ENCODE measurements at regions not wholly inside any gene's neighbourhood (a gene's known extent, or its start where the extent isn't known, plus 50 kb on each side); places are given as distances from the start of the nearest gene placed in this dataset.
"Not testable (repeated sequence)": the region's sequence is repeated elsewhere in the genome, so short reads cannot be mapped to it uniquely, and the experiment has no call there.

DNA sequence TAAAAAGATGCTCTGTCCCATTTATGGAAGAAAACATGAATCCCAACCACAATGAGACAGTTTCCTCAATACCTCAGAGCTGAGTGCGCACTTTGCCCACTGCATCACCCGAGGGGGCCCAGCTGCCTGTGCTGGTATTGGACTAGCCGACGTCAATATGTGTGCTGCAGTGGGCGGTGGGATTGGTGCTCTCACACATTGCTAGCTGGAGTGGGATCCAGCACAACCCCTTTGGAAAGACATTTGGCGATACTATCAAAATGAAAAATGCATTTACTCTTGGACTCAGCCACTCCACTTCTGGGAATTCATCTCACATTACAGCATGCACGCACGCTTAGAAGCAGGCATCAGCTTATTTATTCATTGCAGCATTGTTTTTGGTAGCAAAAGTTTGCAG, 289.2 kb upstream of the FOXF1 start:
- DNase-seq, result no peak

DNA sequence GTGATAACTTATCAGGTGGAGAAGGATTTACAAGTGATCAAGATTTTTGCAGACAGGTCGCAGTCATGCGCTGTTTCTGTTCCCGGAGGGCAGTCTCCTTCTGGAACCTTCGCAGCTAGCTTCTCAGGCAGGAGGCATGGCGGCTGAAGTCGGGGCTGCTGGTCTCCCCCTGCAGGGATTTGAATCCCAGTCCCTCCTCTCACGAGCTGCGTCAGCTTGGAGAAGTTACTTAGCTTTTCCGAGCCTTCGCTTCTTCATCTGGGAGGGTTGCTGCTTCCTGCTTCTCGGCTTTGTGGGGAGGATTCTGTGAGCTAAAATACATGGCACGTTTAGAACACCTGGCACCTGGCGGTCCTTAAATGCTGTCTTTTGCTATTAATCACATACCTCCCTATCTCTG, 287.8 kb upstream of the FOXF1 start:
- no peak for DNase-seq

DNA sequence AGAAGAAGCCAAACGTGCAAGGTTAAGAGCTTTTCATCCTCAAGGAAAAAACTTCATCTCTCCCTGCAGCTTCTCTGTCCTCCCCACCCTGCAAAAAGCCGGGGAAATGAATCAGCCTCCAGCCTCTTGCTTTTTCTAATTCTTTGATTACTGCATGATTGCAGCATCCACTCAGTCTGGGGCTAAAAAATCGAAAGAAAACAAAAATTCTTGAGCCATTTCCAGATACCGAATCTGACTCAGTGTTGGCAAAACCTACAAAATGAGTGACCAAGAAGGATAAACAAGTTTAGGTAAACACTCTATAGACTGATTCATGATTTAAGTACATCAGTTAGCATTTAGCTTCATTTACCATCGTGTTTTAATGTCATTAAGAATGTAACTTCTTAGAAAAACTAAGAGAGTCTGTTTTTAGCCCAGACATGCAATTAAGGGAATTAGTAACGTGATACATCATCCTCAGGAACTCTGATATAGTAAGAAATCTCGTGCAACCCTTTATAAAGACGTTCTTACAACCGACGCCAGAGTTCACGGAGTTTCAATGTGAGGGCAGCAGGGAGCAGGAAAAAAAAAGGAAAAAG, 287.3 kb upstream of the FOXF1 start:
- DNase-seq, result no peak

DNA sequence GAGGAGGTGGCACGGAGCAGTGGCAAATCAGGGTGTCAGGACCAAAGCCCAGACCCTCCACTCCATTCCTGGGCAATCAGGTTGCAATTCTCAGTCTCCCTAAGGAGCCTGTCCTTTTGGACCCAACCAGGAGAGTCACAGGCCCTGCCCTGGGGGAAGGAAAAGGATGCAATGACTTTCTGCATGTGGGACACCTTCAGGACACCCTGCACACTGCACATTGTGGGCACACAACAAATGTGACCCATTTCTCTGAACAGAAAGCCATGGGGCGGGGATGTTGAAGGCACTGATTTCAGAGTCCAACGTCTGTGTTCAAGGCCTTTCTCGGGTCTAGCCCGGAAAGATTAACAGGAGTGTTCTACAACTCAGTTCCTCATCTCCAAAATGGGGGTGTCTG, 286.2 kb upstream of the FOXF1 start:
- no peak for DNase-seq

DNA sequence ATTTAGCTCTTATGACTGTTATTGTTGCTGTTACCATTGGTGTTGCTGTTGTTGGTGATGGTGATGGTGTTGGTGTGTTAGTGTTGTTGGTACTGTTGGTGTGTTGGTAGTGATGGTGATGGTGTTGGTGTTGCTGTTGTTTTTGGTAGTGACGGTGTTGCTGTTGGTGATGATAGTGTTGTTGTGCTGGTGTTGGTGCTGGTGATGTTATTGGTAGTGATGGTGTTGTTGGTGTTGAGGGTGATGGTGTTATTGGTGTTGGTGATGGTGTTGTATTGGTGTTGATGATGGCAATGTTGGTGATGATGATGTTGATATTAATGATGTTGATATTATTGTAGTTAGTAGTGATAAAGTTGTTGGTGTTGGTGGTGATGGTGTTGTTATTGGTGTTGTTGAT, 285.7 kb upstream of the FOXF1 start:
- DNase-seq, result no peak

DNA sequence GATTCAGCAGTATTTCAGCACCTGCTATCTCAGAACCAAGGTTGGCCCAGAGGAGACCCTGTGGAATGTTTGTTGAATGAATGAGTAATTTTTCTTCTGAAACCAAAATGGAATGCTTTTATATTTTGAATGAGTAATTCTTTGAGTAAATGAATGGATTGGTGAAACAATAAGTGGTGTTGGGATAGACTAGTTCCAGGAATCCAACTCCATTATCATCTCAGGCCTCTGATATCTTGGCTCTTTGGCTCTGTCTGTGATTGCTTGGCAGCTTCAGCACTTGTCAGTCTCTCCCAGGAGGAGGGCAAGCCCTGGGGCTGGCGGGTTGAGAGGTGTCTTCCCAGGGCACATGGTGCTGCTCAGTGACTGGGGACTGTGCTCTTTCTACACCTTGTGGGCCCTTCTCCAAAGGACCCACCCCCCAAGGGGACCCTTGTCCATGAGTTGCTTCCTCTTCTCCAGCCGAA, 284.4 kb upstream of the FOXF1 start:
- DNase-seq, result no peak

DNA sequence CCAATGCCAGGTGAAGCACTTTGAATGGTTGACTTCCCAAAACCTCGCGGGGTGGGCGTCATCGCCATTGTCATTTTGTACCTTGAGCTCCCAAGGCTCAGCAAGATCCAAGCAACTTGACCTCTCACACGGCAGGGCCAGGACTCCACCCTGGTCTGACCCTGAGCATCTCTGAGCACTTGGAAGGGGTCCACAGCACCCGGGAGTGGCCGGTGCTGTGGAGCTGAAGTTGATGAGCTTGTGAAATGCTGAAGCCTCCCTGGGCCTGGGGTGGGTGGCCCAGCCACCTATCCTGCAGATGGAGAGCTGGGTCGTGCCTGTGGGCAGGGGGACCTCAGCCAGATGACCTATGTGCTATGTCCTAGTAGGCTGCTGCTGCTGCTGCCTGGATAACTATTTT, 283.3 kb upstream of the FOXF1 start:
- no peak for DNase-seq

DNA sequence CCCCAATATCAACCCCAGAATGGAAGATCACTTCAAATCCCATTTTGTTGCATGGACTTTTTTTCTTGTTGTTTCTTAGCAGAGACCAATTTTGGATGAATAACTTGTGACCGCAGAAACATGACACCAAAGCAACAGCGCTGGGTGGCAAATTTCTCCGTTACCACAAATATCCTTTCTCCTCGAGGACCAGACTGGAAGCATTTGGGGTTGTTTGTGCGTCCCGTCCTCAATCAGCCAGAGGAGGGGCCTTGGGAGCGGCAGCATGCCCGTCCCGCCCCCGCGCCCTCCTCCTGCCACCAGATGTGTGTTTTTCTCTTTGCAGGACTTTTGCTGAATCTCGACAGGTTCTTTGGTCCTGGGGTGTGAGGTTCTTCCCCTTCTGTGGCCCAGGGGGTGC, 282.5 kb upstream of the FOXF1 start:
- DNase-seq, result no peak

DNA sequence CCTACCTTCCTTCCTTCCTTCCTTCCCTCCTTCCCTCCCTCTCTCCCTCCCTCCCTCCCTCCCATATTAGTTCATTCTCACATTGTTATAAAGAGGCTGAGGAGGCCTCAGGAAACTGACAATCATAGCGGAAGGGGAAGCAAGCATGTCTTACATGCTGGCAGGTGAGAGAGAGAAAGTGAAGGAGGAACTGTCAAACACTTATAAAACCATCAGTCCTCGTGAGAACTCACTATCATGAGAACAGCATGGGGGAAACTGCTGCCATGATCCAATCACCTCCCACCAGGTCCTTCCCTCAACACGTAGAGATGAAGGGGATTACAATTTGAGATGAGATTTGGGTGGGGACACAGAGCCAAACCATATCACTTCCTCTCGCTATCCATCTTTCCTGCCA, 281.6 kb upstream of the FOXF1 start:
- no peak for DNase-seq

DNA sequence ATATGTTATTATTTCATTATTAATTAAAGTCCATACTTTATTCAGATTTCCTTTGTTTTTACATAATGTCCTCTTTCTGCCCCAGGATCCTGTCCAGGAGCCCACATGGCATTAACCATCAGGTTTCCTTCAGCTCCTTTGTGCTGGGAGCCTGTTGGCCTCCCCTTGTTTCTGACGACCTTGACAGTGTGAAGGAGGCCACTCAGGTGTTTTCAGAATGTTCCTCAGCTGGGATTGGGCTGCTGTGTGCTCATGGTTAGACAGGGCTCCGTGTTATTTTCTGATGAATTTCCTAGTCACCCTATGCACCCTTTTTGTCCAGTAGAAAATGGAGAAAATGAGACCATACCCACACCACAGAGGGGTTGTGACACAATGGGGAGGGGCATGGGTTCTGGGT, 281.0 kb upstream of the FOXF1 start:
- DNase-seq, result no peak

DNA sequence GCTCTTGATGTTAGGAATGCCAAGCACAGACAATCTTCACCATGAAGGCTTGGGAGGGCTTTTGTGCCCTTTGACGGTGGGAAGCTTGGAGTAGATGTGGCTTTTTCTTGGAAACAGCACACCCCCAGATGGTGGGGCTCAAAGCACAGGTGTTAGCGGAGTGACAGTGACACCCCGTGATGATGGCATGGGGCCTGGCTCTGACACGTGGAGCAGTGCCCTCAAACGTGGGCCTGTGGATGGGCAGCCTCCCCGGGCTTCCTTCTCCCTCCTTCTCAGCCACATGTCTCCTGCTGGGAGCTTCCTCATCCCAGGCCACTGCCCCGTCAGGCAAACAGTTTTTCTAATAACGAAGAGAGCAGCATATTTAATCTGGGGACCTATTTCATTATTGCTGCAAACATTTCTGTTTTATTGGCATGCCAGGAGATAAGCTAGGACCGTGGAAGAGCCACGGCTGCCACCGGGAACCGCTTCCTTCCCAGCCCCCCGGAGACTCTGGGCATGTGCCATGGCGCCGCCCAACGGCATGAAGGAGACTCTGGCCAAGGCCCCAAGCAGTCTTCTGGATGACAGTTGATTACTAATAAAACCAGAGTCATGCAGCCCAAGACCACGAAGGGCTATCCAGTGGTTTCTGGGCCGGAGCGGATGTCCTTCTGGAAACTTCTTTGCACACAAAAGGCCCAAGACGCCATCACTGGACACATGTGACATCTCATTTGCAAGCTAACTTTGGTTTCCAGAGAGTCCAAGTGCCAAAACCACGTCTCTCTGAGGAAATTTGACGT, 280.3 kb upstream of the FOXF1 start:
- no peak for DNase-seq

DNA sequence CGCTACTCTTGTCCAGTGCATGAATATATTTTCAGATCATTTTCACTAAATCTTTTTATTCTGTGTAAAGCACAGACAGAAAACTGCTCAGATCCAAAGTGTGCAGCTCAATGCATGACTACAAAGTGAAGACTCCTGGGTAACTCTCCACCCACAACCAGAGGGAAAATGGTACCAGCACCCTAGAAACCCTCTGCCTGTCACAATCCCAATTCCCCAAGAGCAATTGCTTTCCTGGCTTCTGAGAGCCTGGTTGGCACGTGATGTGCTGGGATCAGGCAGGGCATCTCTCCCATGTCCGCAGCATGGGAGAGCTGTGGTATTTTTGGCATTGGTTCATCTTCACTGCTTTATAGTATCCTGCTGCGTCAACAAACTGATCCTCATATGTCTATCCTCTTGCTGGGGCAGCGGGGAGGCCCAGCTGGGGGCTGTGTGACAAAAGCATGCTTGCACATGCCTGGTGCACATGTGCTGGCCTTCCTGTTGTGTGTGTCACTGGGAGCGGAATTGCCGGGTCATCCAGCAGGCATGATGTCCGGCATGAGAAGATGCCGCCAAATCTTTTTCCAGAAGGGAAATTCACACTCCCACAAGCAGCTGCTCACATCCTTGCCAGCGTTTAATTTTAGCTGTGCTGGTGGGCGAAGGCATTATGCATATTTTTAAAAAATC, 278.9 kb upstream of the FOXF1 start:
- no peak for DNase-seq

DNA sequence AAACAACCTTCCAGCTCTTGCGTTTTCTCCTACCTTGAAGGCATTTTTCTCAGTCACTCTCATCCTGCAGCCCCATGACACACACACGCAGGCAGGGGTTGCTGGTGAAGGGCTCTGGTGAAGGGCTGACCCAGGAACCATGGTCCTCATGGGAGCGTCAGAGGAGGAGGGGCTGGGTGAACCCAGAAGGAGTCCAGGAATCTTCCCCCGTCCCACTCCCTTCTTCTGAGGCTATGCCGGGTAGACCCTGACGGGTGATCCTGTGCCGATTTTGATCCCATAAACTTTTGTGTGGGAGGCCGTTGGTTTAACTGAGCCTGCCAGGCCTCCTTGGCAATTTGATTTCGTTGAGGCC, 278.4 kb upstream of the FOXF1 start:
- DNase-seq, result no peak

DNA sequence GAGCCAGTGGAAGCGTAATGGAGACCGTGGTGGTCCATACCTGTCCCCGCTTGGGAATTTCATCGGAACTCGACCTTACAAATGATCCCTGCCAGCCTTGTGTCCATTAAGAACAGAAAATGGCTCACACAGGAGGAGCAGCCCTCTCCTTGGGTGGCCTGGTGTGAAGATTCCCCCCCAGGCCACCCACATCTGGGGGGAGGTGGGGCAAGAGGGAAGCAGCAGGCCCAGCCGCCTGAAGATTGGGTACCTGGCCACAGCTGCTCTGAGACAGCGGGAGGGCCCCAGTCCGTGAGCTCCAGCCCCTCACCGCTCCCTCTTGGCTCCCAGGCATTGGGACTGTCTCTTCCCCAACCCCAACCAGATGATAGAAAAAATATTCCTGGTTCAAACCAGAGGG, 277.8 kb upstream of the FOXF1 start:
- DNase-seq, result no peak

DNA sequence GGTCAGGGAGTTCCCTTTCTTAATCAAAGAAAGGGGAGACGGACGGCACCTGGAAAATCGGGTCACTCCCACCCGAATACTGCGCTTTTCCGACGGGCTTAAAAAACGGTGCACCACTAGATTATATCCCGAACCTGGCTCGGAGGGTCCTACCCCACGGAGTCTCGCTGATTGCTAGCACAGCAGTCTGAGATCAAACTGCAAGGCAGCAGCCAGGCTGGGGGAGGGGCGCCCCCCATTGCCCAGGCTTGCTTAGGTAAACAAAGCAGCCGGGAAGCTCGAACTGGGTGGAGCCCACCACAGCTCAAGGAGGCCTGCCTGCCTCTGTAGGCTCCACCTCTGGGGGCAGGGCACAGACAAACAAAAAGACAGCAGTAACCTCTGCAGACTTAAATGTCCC, 276.8 kb upstream of the FOXF1 start:
- not testable (repeated sequence) for DNase-seq

DNA sequence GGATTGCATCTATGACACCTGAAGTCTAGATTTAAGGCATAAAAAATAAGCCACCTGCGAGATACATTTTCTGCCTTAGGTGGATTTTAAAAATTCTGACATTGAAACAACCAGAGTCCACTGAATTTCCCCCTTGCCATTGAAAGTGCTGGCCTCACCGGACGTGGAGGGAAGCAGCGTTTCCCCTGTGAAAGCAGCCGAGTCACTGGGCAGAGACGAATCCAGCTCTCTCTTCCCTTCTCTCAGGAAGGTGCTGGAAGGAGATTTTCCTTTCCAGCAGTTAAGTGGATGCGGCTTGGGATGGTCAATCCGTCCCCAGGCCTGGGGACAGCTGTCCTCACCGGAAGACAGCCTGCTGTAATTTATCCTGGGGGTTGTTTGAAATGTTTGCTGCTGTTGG, 270.9 kb upstream of the FOXF1 start:
- no peak for DNase-seq

DNA sequence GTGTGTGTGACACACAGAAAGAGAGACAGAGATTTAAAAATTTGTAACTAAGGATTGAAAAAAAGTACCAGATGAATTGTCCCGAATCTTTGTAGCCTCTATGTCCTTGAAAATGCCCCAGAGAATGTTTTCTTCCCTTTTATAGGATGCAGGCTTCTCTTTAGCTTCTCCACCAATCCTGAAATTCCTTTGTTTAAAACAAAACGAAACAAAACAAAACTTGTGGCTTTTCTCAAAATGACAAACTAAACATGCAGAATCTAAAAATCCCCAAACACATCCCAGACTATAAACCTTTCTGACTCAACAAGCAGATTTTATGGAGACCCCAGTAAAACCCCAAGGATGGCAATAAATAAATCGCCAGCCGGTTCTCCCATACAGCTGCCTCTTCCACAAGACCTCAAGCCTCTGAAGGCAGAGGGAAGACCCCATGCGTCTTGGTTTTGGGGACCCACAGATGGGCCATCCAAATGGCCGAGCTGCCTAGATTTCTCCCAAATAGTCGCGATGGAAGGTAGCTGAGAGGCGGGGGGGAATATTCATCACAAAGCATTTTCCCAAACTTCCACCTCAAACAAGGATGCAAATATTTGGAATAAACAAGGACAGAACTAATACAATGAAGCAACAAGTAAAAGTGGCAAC, 269.5 kb upstream of the FOXF1 start:
- DNase-seq, result no peak

DNA sequence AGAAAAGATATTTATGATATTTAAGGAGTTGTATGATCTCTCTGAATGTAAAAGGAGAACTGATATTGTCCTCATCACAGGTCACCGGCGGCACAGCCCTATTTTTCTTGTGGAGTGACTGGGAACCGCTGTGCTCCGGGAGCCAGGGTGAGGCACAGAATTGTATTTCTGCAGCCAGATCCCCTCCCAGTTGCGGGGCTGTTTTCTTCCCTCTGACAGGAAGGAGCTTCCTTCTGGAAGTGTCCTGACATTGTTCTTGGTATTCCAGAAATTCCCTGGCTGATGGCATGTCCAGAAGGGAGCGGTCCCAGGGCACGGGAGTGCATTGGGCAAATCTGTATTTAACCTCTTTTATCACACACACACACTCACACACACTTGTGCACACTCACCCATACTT, 268.6 kb upstream of the FOXF1 start:
- no peak for DNase-seq

DNA sequence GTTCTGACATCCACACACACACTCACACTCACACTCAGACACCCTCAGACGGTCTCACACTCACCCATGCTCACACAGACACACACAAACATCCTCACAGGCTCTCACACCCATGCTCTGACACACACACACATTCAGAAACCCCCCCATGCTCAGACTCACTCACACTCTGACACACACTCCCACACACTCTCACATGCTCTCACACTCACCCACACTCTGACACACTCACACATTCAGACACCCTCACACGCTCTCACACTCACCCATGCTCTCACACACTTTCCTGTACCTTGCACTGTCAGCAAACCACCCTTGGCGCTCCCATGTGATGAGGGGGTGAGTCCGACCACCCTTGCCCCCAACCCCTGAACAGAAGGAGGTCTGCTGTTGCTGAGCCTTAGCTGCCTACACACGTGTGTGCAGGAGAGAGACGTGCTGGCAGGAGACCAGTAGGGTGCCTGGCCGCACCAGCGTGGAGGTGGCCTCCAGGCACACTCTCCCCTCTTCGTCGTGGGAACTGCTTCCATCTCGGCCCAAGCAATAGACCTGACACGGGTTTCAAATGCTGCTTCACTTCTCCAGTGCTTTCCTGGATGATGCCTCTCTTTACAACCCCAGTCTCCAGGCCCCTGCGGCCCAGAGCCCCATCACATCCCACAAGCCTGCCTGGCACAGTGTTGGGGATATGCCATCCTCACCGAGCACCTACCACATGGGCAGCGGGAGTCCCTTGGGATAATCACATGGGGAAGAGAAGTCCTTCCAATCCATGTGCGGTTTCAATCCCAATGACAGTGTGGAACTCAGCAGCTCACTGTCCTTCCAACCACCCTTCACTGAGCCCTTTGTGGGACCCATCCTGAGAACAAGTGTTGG, 267.8 kb upstream of the FOXF1 start:
- no peak for DNase-seq

DNA sequence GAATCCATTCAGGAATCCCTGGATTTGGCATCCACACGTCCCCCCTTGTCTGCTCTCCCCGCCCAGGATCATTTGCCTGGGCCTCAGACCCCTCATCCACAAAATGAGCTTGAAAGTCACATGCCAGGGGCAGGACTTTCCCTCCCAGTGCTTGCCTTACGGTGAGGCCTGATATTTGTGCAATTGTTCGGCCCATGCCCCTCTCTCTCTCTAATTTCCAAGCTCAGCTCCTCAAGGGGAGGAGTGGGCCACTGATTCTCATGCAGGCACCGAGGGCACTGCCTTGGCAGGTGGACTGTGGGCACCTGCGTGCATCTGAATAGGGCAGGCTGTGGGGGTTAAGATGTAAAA, 267.2 kb upstream of the FOXF1 start:
- no peak for DNase-seq

DNA sequence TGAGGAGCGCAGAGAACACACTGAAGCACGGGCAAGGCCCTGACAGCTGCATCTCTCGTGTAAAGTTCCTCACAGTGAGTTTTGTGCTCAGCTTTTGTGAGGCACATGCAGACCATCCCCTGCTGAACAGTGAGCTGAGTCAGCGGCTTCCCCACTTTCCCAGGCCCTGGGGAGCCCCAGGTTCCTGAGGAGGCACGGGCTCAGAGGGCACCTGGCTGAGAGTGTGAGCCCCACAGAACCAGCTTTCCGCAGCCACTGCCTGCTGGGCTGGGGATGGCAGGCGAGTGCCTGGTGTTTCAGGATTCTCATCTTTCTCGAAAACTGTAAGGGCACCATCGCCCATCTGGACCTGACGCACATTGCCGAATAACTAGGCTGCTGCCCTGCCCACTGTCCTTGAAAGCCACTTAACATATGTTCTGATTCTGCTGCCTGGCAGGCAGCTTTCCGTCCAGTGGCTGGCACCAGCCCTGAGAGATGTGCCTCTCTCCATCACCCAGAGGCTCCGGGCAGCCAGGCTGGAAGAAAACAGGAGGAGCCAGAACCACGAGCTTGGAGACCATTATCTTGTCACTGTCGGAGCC, 266.7 kb upstream of the FOXF1 start:
- DNase-seq, result no peak

DNA sequence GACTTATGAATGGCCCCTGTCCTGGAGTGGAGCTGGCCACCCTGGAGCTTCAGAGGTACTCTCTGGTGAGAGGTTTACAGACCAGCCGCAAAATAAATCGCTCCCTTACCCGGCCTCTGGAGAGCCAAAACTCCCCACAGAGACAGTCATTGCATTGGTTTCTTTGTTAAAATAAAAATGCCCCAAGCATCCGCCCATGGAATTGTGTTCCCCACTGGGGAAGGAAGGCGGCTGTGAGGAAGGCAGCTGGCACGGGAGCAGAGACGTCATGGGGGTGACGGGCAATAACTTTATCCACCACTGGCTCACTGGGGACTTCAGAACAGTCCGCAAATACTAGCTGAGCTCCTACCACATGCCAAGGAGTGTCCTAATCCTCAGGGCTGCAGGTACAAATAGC, 266.2 kb upstream of the FOXF1 start:
- no peak for DNase-seq

DNA sequence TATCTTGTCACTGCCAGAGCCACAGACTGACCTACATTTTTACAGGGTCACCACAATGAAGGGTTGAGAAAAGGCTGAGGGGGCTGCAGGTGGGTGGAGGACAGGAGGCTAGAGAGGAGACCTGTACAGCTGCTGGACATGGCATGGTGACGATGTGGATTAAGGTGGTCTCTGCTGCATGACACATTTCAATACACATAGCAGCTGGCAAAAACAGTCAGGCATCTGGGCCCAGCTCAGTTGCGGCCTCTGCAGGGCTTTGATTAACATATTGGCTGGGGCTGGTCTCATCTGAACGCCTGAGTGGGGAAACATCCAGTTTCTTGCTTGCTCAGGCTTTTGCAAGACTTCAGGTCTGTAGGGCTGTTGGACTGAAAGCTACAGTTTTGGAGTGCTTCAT, 265.4 kb upstream of the FOXF1 start:
- DNase-seq, result no peak
